Adipocyte (in vitro differentiated cells): ENCODE measurements at regions not wholly inside any gene's neighbourhood (a gene's known extent, or its start where the extent isn't known, plus 50 kb on each side); places are given as distances from the start of the nearest gene placed in this dataset.

Experiments used
- DNase-seq: peaks from one replicate; pipeline ENCODE4 v3.0.0-alpha.2; 2015; ENCODE audit warnings: low read depth
- H3K27me3 ChIP-seq: replicated peaks from 2 replicates; pipeline ENCODE4 v1.7.0; 2013; ENCODE audit warnings: mild to moderate bottlenecking, low read length, moderate library complexity; ENCODE audit not compliant: control insufficient read depth, insufficient read depth
- H3K36me3 ChIP-seq: 2 replicates; pipeline ENCODE4 v1.7.0; 2013; ENCODE audit warnings: low read length, mild to moderate bottlenecking, moderate library complexity; ENCODE audit not compliant: control insufficient read depth, insufficient read depth, severe bottlenecking
- H3K4me1 ChIP-seq: 2 replicates; pipeline ENCODE4 v1.7.0; 2013; ENCODE audit warnings: mild to moderate bottlenecking, low read length, moderate library complexity; ENCODE audit not compliant: control insufficient read depth, insufficient read depth
- H3K4me3 ChIP-seq: 2 replicates; pipeline ENCODE4 v1.7.0; 2013; ENCODE audit warnings: mild to moderate bottlenecking, low read length, moderate library complexity
- H3K9ac ChIP-seq: 2 replicates; pipeline ENCODE4 v1.7.0; 2013; ENCODE audit warnings: mild to moderate bottlenecking, low read length, moderate library complexity
- H3K9me3 ChIP-seq: 2 replicates; pipeline ENCODE4 v1.7.0; 2013; ENCODE audit warnings: mild to moderate bottlenecking, low read length, moderate library complexity; ENCODE audit not compliant: control insufficient read depth

GRCh38 chr6:14659841-14660240 is 542.3 kb downstream of the CD83 start:
- Histone ChIP-seq H3K36me3 (no peaks in the 10 kb centered on the region), H3K4me1 (peaks cover 11% of the 10 kb centered on the region)
- no peak for DNase-seq

DNA sequence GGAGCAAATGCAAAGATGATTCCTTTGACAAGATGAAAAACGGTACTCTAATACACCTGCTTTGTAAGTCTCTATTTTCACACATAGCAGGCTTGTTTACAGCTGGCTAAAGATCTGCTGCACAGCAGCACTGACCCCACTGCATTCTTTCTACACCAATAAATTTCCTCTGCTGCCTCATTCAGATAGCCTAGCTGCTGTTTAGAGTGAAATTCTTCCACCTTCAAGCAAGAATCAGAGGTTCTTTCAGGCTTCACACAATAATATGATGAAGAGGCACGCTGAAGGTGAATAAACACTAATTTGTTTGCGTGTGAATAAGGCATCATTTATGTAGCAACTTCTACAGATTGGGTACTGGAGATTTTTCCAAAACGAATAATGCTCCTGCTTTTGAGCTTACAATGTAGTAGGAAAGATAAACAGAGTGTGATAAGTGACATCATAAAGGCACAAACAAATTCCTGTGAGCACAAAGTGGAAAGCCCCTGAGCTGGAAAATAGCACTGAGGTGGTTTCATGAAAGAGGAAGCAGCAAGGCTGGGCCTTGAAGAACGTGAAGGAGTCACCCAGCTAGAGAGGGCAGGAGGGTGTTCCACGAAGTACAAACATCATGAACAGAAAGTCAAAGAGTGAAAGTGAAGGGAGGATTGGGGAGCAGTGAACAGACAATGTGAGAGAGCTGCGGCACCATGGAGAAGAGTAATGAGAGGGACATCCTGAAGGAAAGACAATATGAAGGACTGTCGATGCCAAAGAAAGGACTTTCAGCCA is 543.4 kb downstream of the CD83 start:
- no peaks in the 10 kb centered on the region for H3K36me3 ChIP-seq
- no peak for DNase-seq
- no peaks in the 10 kb centered on the region for H3K9me3 ChIP-seq
- peaks cover 5% of the 10 kb centered on the region for H3K4me1 ChIP-seq
- no peak overlapping the region for H3K9ac ChIP-seq
- H3K27me3 ChIP-seq: no peaks in the 10 kb centered on the region
- H3K4me3 ChIP-seq: no peak overlapping the region

More at GRCh38 chr6:14659841-14660240, 542.3 kb downstream of the CD83 start:
- Histone ChIP-seq H3K4me3 (no peak overlapping the region), H3K27me3 (no peaks in the 10 kb centered on the region), H3K9me3 (no peaks in the 10 kb centered on the region), H3K9ac (no peak overlapping the region)

DNA sequence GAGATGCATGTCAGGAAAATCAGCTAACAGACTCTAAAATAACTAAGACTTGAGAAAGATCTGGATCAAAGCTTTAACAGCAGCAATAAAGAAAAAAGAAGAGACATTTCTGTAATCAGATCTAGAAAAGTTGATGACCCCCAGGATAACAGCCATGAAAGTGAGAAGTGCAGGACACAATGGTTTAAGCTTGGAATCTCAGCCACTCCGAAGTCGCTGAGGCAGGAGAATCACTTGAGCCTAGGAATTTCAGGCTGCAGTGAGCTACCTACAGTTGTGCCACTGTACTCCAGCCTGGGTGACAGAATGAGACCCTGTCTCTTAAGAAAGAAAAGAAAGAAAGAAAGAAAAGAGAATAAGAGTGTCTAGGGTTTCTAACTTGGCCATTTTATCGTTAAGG is 544.1 kb downstream of the CD83 start:
- Histone ChIP-seq H3K9ac (no peak overlapping the region), H3K27me3 (no peaks in the 10 kb centered on the region), H3K9me3 (no peaks in the 10 kb centered on the region), H3K4me1 (peaks cover 4% of the 10 kb centered on the region), H3K36me3 (no peaks in the 10 kb centered on the region), H3K4me3 (no peak overlapping the region)
- DNase-seq: no peak

- H3K4me1 ChIP-seq: peaks cover 4% of the 10 kb centered on the region
Measured at GRCh38 chr6:14664112-14664601, 546.6 kb downstream of the CD83 start.

DNA sequence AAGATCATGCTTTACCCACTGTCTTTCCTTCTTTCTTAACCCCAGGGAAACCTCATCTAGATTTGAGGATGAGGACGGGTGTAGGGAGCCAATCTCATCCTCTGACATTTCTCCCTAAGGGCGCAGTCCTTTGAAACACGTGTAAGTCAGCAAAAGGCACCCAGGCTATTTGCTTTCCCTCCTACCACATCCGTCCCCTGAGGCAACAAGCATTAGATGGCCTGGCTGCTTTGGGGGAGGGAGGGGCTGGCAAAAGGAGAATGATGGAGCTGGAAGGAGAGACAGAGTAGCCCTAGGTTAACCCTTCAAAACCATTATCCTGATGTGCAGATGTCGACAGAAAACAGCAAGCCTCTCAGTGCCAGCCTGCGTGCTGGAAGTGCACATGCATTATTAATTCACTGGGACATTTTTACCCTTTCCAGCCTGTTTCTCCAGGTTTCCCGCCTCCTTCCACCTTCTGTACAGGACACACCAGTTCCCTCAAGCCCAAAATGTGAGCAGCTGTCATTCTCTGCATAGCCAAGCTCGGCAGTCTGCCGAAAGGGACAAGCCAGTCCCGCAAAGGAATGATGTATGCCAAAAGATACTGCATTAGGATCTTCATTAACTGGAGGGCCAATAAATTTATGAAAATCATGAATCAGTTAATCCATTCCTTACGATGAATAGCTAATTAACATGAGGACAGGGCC is 547.2 kb downstream of the CD83 start:
- H3K9me3 ChIP-seq: no peaks in the 10 kb centered on the region
- H3K27me3 ChIP-seq: no peaks in the 10 kb centered on the region
- peak; percentile 19 for DNase-seq
- no peaks in the 10 kb centered on the region for H3K36me3 ChIP-seq
- H3K4me3 ChIP-seq: no peak overlapping the region
- no peak overlapping the region for H3K9ac ChIP-seq
- peaks cover 4% of the 10 kb centered on the region for H3K4me1 ChIP-seq

More at GRCh38 chr6:14664112-14664601, 546.6 kb downstream of the CD83 start:
- no peak overlapping the region for H3K4me3 ChIP-seq
- DNase-seq: no peak
- H3K27me3 ChIP-seq: no peaks in the 10 kb centered on the region
- no peak overlapping the region for H3K9ac ChIP-seq
- no peaks in the 10 kb centered on the region for H3K36me3 ChIP-seq
- H3K9me3 ChIP-seq: no peaks in the 10 kb centered on the region

GRCh38 chr6:14665827-14666724 is 548.5 kb downstream of the CD83 start:
- H3K9me3 ChIP-seq: no peaks in the 10 kb centered on the region
- H3K27me3 ChIP-seq: no peaks in the 10 kb centered on the region
- H3K4me3 ChIP-seq: no peak overlapping the region
- H3K4me1 ChIP-seq: peaks cover 16% of the 10 kb centered on the region
- DNase-seq: peak; percentile 70
- no peaks in the 10 kb centered on the region for H3K36me3 ChIP-seq
- no peak overlapping the region for H3K9ac ChIP-seq

DNA sequence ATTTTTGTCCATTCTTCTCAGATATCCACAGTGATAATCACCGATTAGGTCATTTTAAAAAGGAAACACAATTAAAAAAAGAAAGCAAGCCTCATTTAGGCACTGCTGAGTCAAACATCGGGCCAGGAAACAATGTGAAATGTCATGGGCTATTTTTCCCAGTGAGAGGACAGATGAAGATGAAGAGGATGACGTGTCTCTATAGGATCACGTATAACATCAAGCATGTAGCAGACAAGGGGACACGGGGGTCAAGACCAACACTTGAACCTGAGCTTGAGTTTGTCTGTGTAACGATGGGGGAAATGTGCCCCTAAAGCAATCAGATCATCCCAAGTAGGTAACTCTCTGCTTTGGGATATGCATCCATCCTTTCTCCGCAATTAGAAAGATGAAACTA is 553.2 kb downstream of the CD83 start:
- no peak overlapping the region for H3K9ac ChIP-seq

DNA sequence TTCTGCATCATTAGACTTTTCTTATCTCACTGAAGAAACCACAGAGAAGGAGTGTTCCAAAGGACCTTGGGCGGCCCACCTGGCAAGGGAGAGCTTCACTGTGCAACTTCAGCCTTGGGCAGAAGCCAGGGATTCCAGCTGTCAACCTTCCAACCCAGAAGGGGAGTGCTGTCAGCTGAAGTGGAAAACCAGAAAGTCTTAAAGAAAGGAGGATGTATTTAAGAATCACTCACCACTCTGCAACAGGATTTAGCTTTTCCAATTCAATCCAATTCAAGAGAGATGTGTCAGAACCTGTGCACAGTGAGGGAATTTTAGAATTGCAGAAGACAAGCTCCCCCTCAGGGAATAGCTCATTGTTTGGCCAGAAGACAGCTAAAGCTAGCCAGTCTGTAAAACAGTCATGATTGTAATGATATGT is 553.7 kb downstream of the CD83 start:
- Histone ChIP-seq H3K27me3 (no peaks in the 10 kb centered on the region), H3K4me1 (peaks cover 28% of the 10 kb centered on the region), H3K36me3 (no peaks in the 10 kb centered on the region), H3K4me3 (no peak overlapping the region), H3K9me3 (no peaks in the 10 kb centered on the region), H3K9ac (no peak overlapping the region)
- peak; percentile 34 for DNase-seq

More for the DNA sequence above, 553.2 kb downstream of the CD83 start:
- H3K4me1 ChIP-seq: peaks cover 27% of the 10 kb centered on the region
- no peaks in the 10 kb centered on the region for H3K27me3 ChIP-seq
- H3K4me3 ChIP-seq: no peak overlapping the region
- no peaks in the 10 kb centered on the region for H3K36me3 ChIP-seq
- H3K9me3 ChIP-seq: no peaks in the 10 kb centered on the region
- no peak for DNase-seq

DNA sequence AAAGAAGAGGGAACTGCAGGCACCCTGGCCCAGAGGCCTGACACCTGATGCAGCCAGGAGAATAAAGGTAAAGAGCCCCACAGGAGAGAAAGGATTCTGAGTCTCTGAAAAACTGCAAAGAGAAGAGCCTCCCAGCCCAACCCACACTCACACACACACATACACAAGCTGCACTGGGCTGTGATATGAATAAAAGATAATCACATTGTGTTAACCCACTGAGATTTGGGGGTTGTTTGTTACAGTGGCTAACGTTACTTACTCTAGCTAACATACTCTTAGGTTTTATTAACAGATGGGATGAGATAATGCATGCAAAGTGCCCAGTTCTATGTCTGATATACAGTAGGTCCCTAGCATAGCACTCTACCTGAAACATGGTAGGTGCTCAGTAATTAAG is 554.4 kb downstream of the CD83 start:
- Histone ChIP-seq H3K4me3 (no peak overlapping the region), H3K9ac (no peak overlapping the region), H3K27me3 (no peaks in the 10 kb centered on the region), H3K36me3 (no peaks in the 10 kb centered on the region), H3K9me3 (no peaks in the 10 kb centered on the region), H3K4me1 (peaks cover 31% of the 10 kb centered on the region)
- no peak for DNase-seq

GRCh38 chr6:14673201-14673600 is 555.6 kb downstream of the CD83 start:
- Histone ChIP-seq H3K4me3 (no peak overlapping the region), H3K36me3 (no peaks in the 10 kb centered on the region), H3K9ac (no peak overlapping the region), H3K27me3 (no peaks in the 10 kb centered on the region), H3K4me1 (peaks cover 31% of the 10 kb centered on the region), H3K9me3 (no peaks in the 10 kb centered on the region)
- no peak for DNase-seq

GRCh38 chr6:14674458-14674857 is 556.9 kb downstream of the CD83 start:
- DNase-seq: no peak
- Histone ChIP-seq H3K27me3 (no peaks in the 10 kb centered on the region), H3K36me3 (no peaks in the 10 kb centered on the region), H3K4me1 (peaks cover 31% of the 10 kb centered on the region), H3K9me3 (no peaks in the 10 kb centered on the region), H3K9ac (no peak overlapping the region), H3K4me3 (no peak overlapping the region)
